Stomach (tissue), 8 donors: ENCODE measurements at regions not wholly inside any gene's neighbourhood (a gene's known extent, or its start where the extent isn't known, plus 50 kb on each side); places are given as distances from the start of the nearest gene placed in this dataset.

ENCODE experiments used
- DNase-seq, 2 donors: peaks; one replicate each; pipeline versions ENCODE4 v3.0.0 to v3.0.0-alpha.2; 2013 to 2019
- H3K27ac ChIP-seq, 5 donors: fragments of 200-600 bp in 4 of 5; sonication (generic) in 4 of 5; one replicate each; pipeline ENCODE4 v1.5.1; 2013 to 2019; ENCODE audit warnings: mild to moderate bottlenecking in 1 of 5, moderate library complexity in 1 of 5
- H3K27me3 ChIP-seq, 3 donors: fragments of 200-600 bp; sonication (generic); one replicate each; pipeline ENCODE4 v1.5.1; 2017 to 2019; ENCODE audit warnings: mixed run types in 1 of 3
- H3K36me3 ChIP-seq, 4 donors: fragments of 200-600 bp; sonication (generic); 1 replicate in 3 of 4; 2 replicates in 1 of 4; pipeline ENCODE4 v1.5.1; 2016 to 2019
- H3K4me1 ChIP-seq, 4 donors: fragments of 200-600 bp; sonication (generic); one replicate each; pipeline ENCODE4 v1.5.1; 2016 to 2019
- H3K4me3 ChIP-seq, 4 donors: fragments of 200-600 bp; sonication (generic) in 3 of 4; one replicate each; pipeline ENCODE4 v1.5.1; 2016 to 2019; ENCODE audit warnings: mild to moderate bottlenecking in 1 of 4
- H3K9me3 ChIP-seq, 4 donors: fragments of 200-600 bp; sonication (generic); one replicate each; pipeline ENCODE4 v1.5.1; 2016 to 2019
- CTCF ChIP-seq, 7 experiments: fragments of 450-650 bp in 4 of 7; fragments of 200-600 bp in 3 of 7; sonication (generic) in 3 of 7; IDR thresholded peaks; one replicate each; pipeline ENCODE4 v1.5.1; 2016 to 2019; ENCODE audit warnings: antibody characterized with exemption in 7 of 7, control low read depth in 2 of 7, mild to moderate bottlenecking in 1 of 7
- EP300 ChIP-seq: sonication (generic); formaldehyde crosslinking; IDR thresholded peaks from one replicate; pipeline ENCODE4 v1.6.1; 2017; ENCODE audit warnings: antibody characterized with exemption
- POLR2A ChIP-seq, 4 donors: fragments of 450-650 bp; IDR thresholded peaks; one replicate each; pipeline ENCODE4 v1.6.1; 2016; ENCODE audit warnings: antibody characterized with exemption in 4 of 4, control low read depth in 2 of 4, mild to moderate bottlenecking in 1 of 4, moderate library complexity in 1 of 4
- POLR2AphosphoS5 ChIP-seq, 3 donors: sonication (generic); formaldehyde crosslinking; IDR thresholded peaks; one replicate each; pipeline ENCODE4 v1.6.1; 2016; ENCODE audit warnings: antibody characterized with exemption in 3 of 3
- WGBS, 5 donors: extraction: QIAGEN DNeasy Blood & Tissue Kit in 3 of 5; methylation state at CpG; one replicate each; pipeline versions ENCODE4 v1.1.5 to v1.1.7; 2013 to 2018; 5-methylcytosine and 5-hydroxymethylcytosine counted together
- intact Hi-C: fragments of 100-400 bp; cut with DNase I; formaldehyde crosslinking; loops from one replicate; pipeline ENCODE4 v1.15.1; 2023; ENCODE audit warnings: low total_unique reads
- donor health status: healthy with polysubstance abuse.
- donor health status: Bipolar disorder and iron deficiency.
- donor health status: healthy.

GRCh38 chr12:59980476-59980875 lies 384.6 kb downstream of the SLC16A7 start:
- peaks cover 0 to 6% (median 0%) of the 10 kb centered on the region in 4 donors for H3K4me1 ChIP-seq
- H3K4me3 ChIP-seq: no peak overlapping the region
- no peak for DNase-seq
- WGBS, 5 donors: 56 to 74% (median 67%) methylated on average over 1 of the region's 1 CpG
- intact Hi-C loops: no loop called here
- no peaks in the 10 kb centered on the region for H3K27me3 ChIP-seq
- H3K9me3 ChIP-seq: peaks cover 0 to 5% (median 0%) of the 10 kb centered on the region in 4 donors
- no peaks in the 10 kb centered on the region for H3K36me3 ChIP-seq
- TF ChIP-seq POLR2AphosphoS5 (IDR thresholded peaks at IDR 0.05) (no peak), CTCF (IDR thresholded peaks at IDR 0.05) (no peak), EP300 (no peak)
- no peak overlapping the region for H3K27ac ChIP-seq

- 83 to 91% (median 90%) methylated on average over 4 of the region's 4 CpGs for WGBS, 5 donors
- intact Hi-C loops: no loop called here
Observed at GRCh38 chr12:59999291-59999690, 403.5 kb downstream of the SLC16A7 start.

GRCh38 chr12:60010486-60010885 lies 414.7 kb downstream of the SLC16A7 start:
- no peak overlapping the region for H3K4me3 ChIP-seq
- TF ChIP-seq CTCF (IDR thresholded peaks at IDR 0.05): no peak
- no peak for TF ChIP-seq POLR2A (IDR thresholded peaks at IDR 0.05)
- TF ChIP-seq POLR2AphosphoS5 (IDR thresholded peaks at IDR 0.05): no peak
- TF ChIP-seq EP300: no peak
- no peak for DNase-seq
- no peaks in the 10 kb centered on the region for H3K27me3 ChIP-seq
- WGBS, 5 donors: 74 to 95% (median 89%) methylated on average over 1 of the region's 1 CpG
- H3K4me1 ChIP-seq: no peaks in the 10 kb centered on the region
- intact Hi-C loops: no loop called here
- no peak overlapping the region for H3K27ac ChIP-seq
- no peaks in the 10 kb centered on the region for H3K9me3 ChIP-seq
- no peaks in the 10 kb centered on the region for H3K36me3 ChIP-seq

More at GRCh38 chr12:59999291-59999690, 403.5 kb downstream of the SLC16A7 start:
- TF ChIP-seq POLR2AphosphoS5 (IDR thresholded peaks at IDR 0.05): no peak
- no peak for TF ChIP-seq CTCF (IDR thresholded peaks at IDR 0.05)
- TF ChIP-seq POLR2A (IDR thresholded peaks at IDR 0.05): no peak
- TF ChIP-seq EP300: no peak
- H3K4me3 ChIP-seq: no peak overlapping the region
- DNase-seq: no peak
- H3K4me1 ChIP-seq: no peaks in the 10 kb centered on the region
- H3K9me3 ChIP-seq: peaks cover 0 to 4% (median 2%) of the 10 kb centered on the region in 4 donors
- H3K36me3 ChIP-seq: no peaks in the 10 kb centered on the region
- no peaks in the 10 kb centered on the region for H3K27me3 ChIP-seq
- no peak overlapping the region for H3K27ac ChIP-seq

- intact Hi-C loops: no loop called here
- no peak overlapping the region for H3K4me3 ChIP-seq
- H3K4me1 ChIP-seq: no peaks in the 10 kb centered on the region
- no peak overlapping the region for H3K27ac ChIP-seq
- TF ChIP-seq CTCF (IDR thresholded peaks at IDR 0.05) (no peak), POLR2A (IDR thresholded peaks at IDR 0.05) (no peak), POLR2AphosphoS5 (IDR thresholded peaks at IDR 0.05) (no peak), EP300 (no peak)
- H3K27me3 ChIP-seq: no peaks in the 10 kb centered on the region
- H3K36me3 ChIP-seq: no peaks in the 10 kb centered on the region
- H3K9me3 ChIP-seq: no peaks in the 10 kb centered on the region
- no peak for DNase-seq
- WGBS, 5 donors: 10 to 29% (median 14%) methylated on average over 1 of the region's 1 CpG
Observed at GRCh38 chr12:60012659-60013058, 416.8 kb downstream of the SLC16A7 start.
